GOT3 (cell line): ENCODE measurements at regions not wholly inside any gene's neighbourhood (a gene's known extent, or its start where the extent isn't known, plus 50 kb on each side); places are given as distances from the start of the nearest gene placed in this dataset.
"Not testable (repeated sequence)": the region's sequence is repeated elsewhere in the genome, so short reads cannot be mapped to it uniquely, and the experiment has no call there.

Experiments used
- DNase-seq: peaks from one replicate; lab custom pipeline; 2025; ENCODE audit warnings: mixed read lengths; lab: John Stamatoyannopoulos, UW

GRCh38 chr3:153268564-153269279 lies 106.7 kb downstream of the RAP2B start:
- no peak for DNase-seq

DNA sequence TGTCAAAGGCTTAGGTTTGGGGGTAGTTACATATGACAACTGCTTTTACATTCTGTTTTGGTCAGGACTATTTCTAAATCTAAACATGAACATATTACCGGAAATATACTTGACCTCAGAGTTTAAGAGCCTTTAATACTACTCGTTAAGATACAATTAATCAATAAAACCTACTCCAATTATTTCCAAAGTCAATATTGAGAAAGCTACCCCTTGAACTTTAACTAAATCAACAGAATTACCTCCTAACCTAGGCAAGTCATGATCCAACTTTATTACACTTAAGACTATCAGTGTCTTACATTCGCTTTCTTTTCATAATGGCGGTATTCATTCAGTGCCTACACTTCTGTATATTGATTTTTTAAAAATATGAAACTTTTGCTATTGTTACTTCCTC lies 107.7 kb downstream of the RAP2B start:
- DNase-seq = no peak

- DNase-seq = no peak
Observed at GRCh38 chr3:153273217-153273616, 111.2 kb downstream of the RAP2B start.

GRCh38 chr3:153273767-153274435 lies 111.9 kb downstream of the RAP2B start:
- DNase-seq = no peak

DNA sequence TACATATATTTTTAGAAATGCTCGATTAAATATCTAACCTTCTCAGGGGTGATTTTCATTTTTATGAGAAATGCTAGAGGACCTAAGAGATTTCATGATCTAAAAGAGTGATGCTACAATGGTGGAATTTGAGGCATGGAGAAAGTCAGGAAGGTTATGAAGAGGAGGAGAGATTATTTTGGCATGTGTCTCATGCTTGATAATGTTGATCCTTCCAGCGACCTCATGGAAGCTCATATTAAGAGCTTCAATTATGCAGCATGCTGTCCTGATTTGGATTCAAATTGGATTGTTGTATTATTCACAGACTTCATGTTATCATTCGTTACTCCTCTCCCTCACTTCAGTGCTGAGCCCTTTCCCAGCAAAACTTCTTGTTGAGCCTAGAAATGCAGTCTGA lies 112.5 kb downstream of the RAP2B start:
- DNase-seq = no peak

DNA sequence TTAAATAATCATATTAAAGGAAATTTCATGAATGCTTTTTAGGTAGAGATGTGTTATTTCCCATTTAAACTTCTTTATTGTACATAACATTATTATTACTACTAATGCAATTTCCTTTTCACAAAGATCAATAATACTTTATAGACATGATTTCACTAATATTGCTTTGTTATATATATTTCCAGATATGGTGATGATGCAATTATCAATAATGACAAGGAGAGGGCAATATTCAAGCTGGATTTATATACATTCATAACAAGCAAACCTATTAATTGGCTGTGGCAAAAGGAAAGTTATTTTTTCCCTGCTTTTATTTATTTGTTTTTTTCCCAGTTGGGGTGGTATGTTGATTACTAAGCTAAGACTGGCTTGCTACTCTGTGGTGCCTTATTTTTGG lies 113.5 kb downstream of the RAP2B start:
- no peak for DNase-seq

DNA sequence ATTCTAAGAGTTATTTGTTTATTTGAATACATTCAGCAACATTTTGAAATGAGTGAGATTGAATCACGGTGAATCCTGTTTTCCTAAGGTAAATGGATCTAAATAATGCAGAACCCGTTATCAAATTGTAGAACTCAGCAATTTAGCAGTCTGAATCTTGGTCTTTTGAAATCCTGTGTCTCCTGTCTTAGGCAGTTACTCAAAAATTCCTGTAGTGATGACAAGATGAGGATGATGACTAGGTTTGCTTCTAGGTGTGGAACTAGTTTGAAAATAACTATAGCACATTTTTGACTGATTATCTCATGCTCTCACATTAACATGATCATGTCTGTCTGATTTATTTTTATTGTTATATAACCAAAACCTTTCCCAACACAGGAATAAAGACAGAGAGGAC lies 115.0 kb downstream of the RAP2B start:
- DNase-seq = no peak

- not testable (repeated sequence) for DNase-seq
Observed at GRCh38 chr3:153281236-153281997, 119.4 kb downstream of the RAP2B start.

GRCh38 chr3:153282355-153282754 lies 120.3 kb downstream of the RAP2B start:
- no peak for DNase-seq

- DNase-seq = peak; percentile 5
Observed at GRCh38 chr3:153284282-153284938, 122.4 kb downstream of the RAP2B start.

GRCh38 chr3:153285194-153285641 lies 123.2 kb downstream of the RAP2B start:
- no peak for DNase-seq

GRCh38 chr3:153285982-153286381 lies 124.0 kb downstream of the RAP2B start:
- no peak for DNase-seq

DNA sequence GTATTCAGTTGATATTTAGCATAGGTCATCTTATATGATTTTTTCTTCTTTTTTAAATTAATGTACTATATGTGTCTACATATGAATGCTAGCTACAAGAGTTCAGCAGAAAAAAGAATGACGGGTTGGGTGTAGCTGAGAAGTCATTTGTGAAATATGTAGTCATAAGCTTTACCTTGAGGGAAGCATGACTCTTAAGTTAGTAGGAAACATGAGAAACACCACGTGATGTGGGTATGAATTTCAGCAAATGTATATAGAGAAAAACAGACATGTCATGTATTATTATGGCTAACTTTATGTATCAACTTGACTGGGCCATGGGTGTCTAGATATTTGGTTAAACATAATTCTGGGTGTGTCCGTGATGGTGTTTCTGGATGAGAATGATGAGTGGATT lies 125.0 kb downstream of the RAP2B start:
- DNase-seq = no peak

GRCh38 chr3:153289334-153289808 lies 127.3 kb downstream of the RAP2B start:
- no peak for DNase-seq

DNA sequence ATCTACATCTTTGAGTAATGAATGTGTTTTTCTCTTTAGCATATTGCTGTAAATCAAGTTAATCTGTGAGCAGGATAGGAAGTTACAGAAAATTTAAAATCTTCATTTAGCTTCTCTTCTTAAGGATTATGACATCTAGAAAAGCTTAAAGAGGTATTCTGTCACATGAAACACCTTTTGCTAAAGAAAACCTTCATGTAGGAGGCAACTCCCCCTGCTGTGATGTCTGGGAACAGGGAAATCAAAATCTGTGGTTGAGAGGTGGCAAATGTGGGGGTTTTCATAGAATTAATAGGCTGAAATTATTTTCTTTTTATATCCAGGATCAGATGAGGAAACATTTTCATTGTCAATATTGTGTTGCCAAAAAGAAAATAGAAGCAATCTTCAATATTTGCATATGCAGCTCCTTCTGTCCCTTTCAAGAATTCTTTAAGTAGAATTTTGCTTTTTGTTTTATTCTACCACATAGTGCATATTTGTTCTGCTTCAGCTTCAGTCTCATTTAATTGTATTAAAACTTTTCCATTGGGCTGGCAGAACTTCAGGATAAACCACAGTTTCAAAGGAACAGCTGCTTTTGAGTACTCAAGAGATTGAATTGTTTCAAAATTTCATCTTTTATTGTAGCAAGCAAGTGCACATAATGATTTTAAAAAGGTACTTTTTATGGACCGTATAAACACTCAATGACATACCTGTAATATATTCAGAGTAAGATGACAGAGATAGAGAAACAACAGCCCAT lies 128.4 kb downstream of the RAP2B start:
- no peak for DNase-seq

- no peak for DNase-seq
Observed at GRCh38 chr3:153291059-153291685, 129.1 kb downstream of the RAP2B start.

DNA sequence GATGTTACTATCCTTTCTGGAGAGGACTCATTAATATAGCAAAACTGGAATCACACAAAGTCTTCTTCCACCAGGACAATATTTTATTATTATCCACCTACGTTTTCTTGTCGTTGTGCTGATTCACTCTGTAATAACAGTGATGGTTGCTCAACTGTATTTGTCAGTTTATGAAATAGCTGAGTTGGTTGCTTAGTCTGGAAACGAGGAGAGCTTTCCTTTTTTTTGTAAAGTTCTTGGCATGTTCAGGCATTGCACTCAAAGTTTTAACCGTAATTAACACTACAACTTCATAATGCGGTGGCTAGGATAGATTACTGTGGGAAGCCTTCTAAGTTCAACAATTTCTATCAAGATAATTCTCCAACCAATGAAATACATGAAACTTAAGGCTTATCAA lies 131.2 kb downstream of the RAP2B start:
- no peak for DNase-seq

DNA sequence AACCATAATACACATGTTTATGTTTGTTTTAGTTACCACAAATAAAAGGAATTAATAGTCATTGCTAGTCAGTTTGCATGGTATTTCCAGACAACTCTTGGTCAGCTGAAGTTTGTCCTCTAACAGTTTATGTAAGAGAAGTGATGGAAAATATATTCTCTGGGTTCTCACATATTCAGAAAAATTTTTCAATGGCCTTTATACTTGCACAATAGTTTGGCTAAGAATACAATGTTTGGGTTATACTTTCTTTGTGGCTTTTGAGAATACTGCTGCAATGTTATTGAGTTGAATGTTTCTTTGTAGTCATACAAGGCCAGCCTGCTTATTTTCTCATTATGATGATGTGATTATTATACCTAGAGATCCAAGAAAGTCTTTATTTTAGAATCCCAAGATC lies 133.9 kb downstream of the RAP2B start:
- DNase-seq = no peak

DNA sequence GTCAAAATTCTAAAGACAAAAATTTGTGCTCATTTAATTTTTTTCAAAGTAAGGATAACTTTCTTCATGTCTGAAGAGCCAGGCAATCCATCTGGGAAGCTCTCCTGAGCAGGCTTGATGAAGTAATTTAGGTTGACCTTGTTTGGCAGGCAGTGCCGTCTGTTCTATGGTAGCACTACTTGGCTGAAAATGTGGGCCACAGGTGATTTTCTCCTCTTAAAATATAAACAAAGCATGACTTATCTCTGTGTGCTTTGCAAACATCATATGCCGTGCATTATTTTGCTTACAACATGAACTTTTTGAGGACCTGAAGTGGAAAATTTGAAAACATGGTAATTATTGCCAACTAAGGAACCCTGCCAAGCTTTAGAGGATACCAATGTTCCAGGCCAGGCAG lies 143.2 kb downstream of the RAP2B start:
- no peak for DNase-seq

DNA sequence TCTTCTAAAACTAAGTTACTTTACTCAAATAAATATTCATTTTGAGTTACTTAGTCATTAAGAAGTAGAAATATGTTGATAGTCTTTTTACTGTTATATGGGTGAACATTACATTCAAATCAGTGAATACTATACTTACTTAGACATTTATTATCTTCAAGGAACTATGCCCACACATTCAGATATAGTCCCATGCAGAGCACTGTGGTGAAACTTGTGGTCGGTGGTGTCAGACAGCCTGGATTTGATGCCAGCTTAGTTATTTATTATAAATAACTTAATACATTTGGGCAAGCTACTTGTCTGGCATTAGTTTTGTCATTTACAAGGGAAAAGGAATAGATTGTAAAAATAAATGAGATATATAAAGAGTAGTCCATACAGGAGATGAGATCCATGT lies 149.5 kb downstream of the RAP2B start:
- no peak for DNase-seq
